DMS 273 (cell line): ENCODE measurements at regions not wholly inside any gene's neighbourhood (a gene's known extent, or its start where the extent isn't known, plus 50 kb on each side); places are given as distances from the start of the nearest gene placed in this dataset.

ENCODE experiments used
- DNase-seq: peaks from one replicate; lab custom pipeline; 2025; ENCODE audit not compliant: unreplicated experiment; lab: John Stamatoyannopoulos, UW

DNA sequence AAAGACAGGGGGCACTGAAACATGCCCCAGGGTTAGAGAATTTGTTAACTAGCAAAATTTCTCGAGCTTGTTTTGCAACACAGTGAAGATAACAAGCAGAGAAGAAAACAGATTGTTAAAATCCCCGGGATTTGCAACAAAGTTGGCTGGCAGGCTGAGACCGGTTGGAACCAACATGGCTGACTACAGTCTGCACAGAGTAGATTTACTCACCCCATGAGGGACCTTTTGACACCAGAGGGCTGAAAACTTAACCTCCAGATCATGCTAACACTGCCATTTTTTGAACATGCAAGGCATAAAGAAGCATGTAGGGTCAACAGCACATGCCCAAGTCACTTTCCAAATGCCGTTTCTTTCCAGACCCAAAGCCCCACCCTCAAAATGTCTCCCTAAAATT lies 95.2 kb upstream of the TMEM26 start:
- no peak for DNase-seq

DNA sequence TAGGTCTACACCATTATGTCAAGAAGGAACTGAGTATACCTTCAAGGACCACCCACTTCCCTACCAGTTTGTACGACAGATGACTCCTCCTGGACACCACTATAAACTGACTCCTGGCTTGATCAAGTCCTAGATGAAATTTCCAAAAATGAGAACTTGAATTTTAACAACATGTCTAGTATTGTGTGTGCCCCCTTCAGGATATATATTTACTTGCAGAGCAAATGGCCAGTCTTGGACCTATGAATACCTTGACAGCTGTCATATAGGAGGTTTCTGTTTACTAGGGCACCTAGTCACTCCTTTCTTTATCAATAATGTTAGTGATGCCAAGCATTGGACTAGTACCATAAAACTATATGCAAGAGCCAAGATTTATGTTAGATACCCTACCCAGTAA lies 94.1 kb upstream of the TMEM26 start:
- no peak for DNase-seq

DNA sequence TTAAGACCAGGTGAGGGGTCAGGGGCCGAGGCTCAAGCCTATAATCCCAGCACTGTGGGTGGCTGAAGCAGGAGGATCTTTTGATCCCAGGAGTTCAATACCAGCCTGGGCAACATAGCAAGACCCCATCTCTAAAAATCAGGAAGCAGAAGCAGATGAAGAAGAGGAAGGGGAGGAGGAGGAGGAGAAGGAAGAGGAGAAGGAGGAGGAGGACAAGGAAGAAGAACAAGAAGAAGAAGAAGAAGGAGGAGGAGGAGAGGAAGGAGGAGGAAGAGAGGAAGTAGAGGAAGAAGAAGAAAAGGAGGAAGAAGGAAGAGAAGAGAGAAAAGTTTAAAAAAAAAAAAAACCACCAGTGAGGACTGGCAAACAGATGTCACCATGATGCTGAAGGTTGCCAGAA lies 92.0 kb upstream of the TMEM26 start:
- DNase-seq, result no peak

DNA sequence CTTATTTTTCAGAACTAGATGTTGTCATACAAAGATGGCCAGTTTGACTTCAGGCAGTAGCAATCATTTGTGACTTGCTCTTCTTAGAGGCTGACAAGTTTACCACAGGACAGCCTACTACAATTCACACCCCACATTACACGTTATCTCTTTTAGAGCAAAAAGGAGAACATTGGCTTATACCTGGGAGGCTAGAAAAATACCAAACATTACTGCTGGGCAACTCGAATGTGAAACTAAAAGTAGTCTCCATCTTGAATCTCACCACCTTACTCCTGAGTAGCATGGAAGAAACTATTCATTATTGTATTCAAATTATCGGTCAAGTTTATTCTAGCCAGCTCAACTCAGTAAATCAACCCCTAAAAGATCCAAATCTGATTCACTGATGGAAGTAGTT lies 90.7 kb upstream of the TMEM26 start:
- DNase-seq, result no peak

GRCh38 chr10:61542596-61542995 lies 89.4 kb upstream of the TMEM26 start:
- DNase-seq, result no peak

GRCh38 chr10:61541960-61542359 lies 88.8 kb upstream of the TMEM26 start:
- no peak for DNase-seq

- no peak for DNase-seq
These were observed 86.7 kb upstream of the TMEM26 start for GRCh38 chr10:61539876-61540275.

DNA sequence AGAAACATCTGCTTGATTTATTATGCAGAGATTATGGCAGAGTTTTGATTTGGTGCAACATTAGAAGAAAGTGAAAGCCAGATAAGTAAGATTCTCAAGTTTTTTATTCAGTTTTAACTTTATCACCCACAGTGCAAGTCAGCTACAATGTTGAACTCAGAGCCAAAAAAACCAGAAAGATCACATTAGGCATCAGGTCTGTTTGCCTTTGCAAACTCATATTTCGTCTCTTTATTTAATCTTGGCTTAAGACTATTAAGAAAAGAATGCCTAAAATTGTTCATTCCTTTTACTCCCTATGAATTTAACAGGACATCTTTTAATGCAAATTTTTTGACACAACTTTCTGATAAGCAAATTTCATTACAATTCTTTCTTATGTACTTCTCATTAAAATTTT lies 76.0 kb upstream of the TMEM26 start:
- DNase-seq, result no peak

DNA sequence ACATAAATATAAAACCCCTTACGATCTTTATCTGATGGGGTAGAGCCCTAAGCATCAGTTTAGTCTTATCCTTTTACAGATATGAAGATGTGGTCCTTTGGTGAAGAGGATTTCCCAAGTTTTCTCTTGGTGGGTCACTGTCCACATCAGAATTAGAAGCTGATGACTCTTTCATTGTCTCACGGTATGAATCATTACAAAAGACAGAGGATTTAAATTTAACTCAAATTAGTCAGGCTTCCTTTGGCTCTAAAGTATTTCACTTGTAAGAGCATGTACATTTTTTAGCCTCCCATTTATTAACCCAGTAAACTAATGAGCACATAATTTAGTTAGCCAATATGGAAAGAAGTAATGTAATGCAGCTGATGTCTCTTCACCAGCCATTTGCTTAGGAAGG lies 49.9 kb upstream of the TMEM26 start:
- DNase-seq, result no peak
